ENCODE measurements at regions not wholly inside any gene's neighbourhood (a gene's known extent, or its start where the extent isn't known, plus 50 kb on each side); places are given as distances from the start of the nearest gene placed in this dataset.

GRCh38 chr17:14469971-14470370, 169.1 kb downstream of the HS3ST3B1 start:
- Histone ChIP-seq H3K27me3 (ENCODE audit: insufficient read depth, low read length) (no peaks in the 10 kb centered on the region), H3K79me2 (ENCODE audit: insufficient read depth, low read length) (no peaks in the 10 kb centered on the region), H3K36me3 (ENCODE audit: insufficient read depth, low read length) (no peaks in the 10 kb centered on the region), H4K20me1 (ENCODE audit: insufficient read depth, low read length) (no peaks in the 10 kb centered on the region), H3K9me3 (ENCODE audit: low read depth, low read length) (no peaks in the 10 kb centered on the region), H2AFZ (ENCODE audit: low read length) (no peak overlapping the region), H3K4me2 (ENCODE audit: insufficient read depth, low read length) (no peak overlapping the region), H3K4me3 (ENCODE audit: insufficient read depth, low read length) (no peak overlapping the region), H3K27ac (ENCODE audit: low read depth, low read length) (no peak overlapping the region), H3K4me1 (ENCODE audit: insufficient read depth, low read length) (peaks cover 4% of the 10 kb centered on the region)
- TF ChIP-seq CTCF (IDR thresholded peaks at IDR 0.05; ENCODE audit: extremely low read depth, low read depth, low read length) = no peak
- no peak for DNase-seq (ENCODE audit: insufficient read length, low spot score, missing footprints)

GRCh38 chr17:14468858-14469257, 168.0 kb downstream of the HS3ST3B1 start:
- no peaks in the 10 kb centered on the region for H3K9me3 ChIP-seq (ENCODE audit: low read depth, low read length)
- no peaks in the 10 kb centered on the region for H3K79me2 ChIP-seq (ENCODE audit: insufficient read depth, low read length)
- H3K4me3 ChIP-seq (ENCODE audit: insufficient read depth, low read length) = no peak overlapping the region

GRCh38 chr17:14461227-14461548, 160.3 kb downstream of the HS3ST3B1 start:
- Histone ChIP-seq H3K9me3 (ENCODE audit: low read depth, low read length) (no peaks in the 10 kb centered on the region), H2AFZ (ENCODE audit: low read length) (no peak overlapping the region), H4K20me1 (ENCODE audit: insufficient read depth, low read length) (no peaks in the 10 kb centered on the region), H3K27ac (ENCODE audit: low read depth, low read length) (no peak overlapping the region), H3K79me2 (ENCODE audit: insufficient read depth, low read length) (no peaks in the 10 kb centered on the region), H3K4me1 (ENCODE audit: insufficient read depth, low read length) (no peaks in the 10 kb centered on the region), H3K27me3 (ENCODE audit: insufficient read depth, low read length) (no peaks in the 10 kb centered on the region), H3K36me3 (ENCODE audit: insufficient read depth, low read length) (no peaks in the 10 kb centered on the region), H3K4me3 (ENCODE audit: insufficient read depth, low read length) (no peak overlapping the region), H3K4me2 (ENCODE audit: insufficient read depth, low read length) (no peak overlapping the region)
- TF ChIP-seq CTCF (IDR thresholded peaks at IDR 0.05; ENCODE audit: extremely low read depth, low read depth, low read length) = no peak
- no peak for DNase-seq (ENCODE audit: insufficient read length, low spot score, missing footprints)

More at GRCh38 chr17:14468858-14469257, 168.0 kb downstream of the HS3ST3B1 start:
- no peak overlapping the region for H3K27ac ChIP-seq (ENCODE audit: low read depth, low read length)
- H3K27me3 ChIP-seq (ENCODE audit: insufficient read depth, low read length) = no peaks in the 10 kb centered on the region
- H3K4me1 ChIP-seq (ENCODE audit: insufficient read depth, low read length) = peaks cover 4% of the 10 kb centered on the region
- no peaks in the 10 kb centered on the region for H4K20me1 ChIP-seq (ENCODE audit: insufficient read depth, low read length)
- no peak overlapping the region for H2AFZ ChIP-seq (ENCODE audit: low read length)
- no peak overlapping the region for H3K4me2 ChIP-seq (ENCODE audit: insufficient read depth, low read length)
- no peak for DNase-seq (ENCODE audit: insufficient read length, low spot score, missing footprints)
- H3K36me3 ChIP-seq (ENCODE audit: insufficient read depth, low read length) = no peaks in the 10 kb centered on the region
- no peak for TF ChIP-seq CTCF (IDR thresholded peaks at IDR 0.05; ENCODE audit: extremely low read depth, low read depth, low read length)

GRCh38 chr17:14460516-14461226, 159.8 kb downstream of the HS3ST3B1 start:
- Histone ChIP-seq H3K4me1 (ENCODE audit: insufficient read depth, low read length) (no peaks in the 10 kb centered on the region), H3K4me3 (ENCODE audit: insufficient read depth, low read length) (no peak overlapping the region), H3K9me3 (ENCODE audit: low read depth, low read length) (no peaks in the 10 kb centered on the region), H3K79me2 (ENCODE audit: insufficient read depth, low read length) (no peaks in the 10 kb centered on the region), H3K4me2 (ENCODE audit: insufficient read depth, low read length) (no peak overlapping the region), H2AFZ (ENCODE audit: low read length) (no peak overlapping the region), H3K27me3 (ENCODE audit: insufficient read depth, low read length) (no peaks in the 10 kb centered on the region), H4K20me1 (ENCODE audit: insufficient read depth, low read length) (no peaks in the 10 kb centered on the region), H3K36me3 (ENCODE audit: insufficient read depth, low read length) (no peaks in the 10 kb centered on the region), H3K27ac (ENCODE audit: low read depth, low read length) (no peak overlapping the region)
- no peak for TF ChIP-seq CTCF (IDR thresholded peaks at IDR 0.05; ENCODE audit: extremely low read depth, low read depth, low read length)
- no peak for DNase-seq (ENCODE audit: insufficient read length, low spot score, missing footprints)
